ENCODE measurements at regions not wholly inside any gene's neighbourhood (a gene's known extent, or its start where the extent isn't known, plus 50 kb on each side); places are given as distances from the start of the nearest gene placed in this dataset.
A peak's percentile ranks its signal among the peaks of the same experiment; 100 is the strongest.

- Mint-ChIP-seq H3K36me3 (no peaks in the 10 kb centered on the region), H3K27me3 (peaks cover 14% of the 10 kb centered on the region), H3K4me1 (no peaks in the 10 kb centered on the region), H3K9me3 (peaks cover 0 to 3% (median 0%) of the 10 kb centered on the region in 7 donors), H3K27ac (no peak overlapping the region), H3K4me3 (no peak overlapping the region)
- Histone ChIP-seq H3K9me3 (ENCODE audit: control insufficient read depth in 2 of 2, low read length in 2 of 2) (no peaks in the 10 kb centered on the region), H3K4me1 (ENCODE audit: control insufficient read depth, insufficient read depth, low read length, poor library complexity, severe bottlenecking) (no peaks in the 10 kb centered on the region), H3K4me3 (ENCODE audit: low read depth, low read length) (no peak overlapping the region), H3K27me3 (ENCODE audit: control insufficient read depth, insufficient read depth, low read length) (peaks cover 4% of the 10 kb centered on the region), H3K36me3 (ENCODE audit: control insufficient read depth, insufficient read depth, low read length) (no peaks in the 10 kb centered on the region), H3K27ac (ENCODE audit: insufficient read depth, low read length, poor library complexity, severe bottlenecking) (no peak overlapping the region)
- no peak for ATAC-seq (ENCODE audit: low read depth in 2 of 2)
- no peak for DNase-seq
These were observed 131.0 kb downstream of the RBFOX3 start for GRCh38 chr17:79479876-79480275.

- H3K36me3 Mint-ChIP-seq = no peaks in the 10 kb centered on the region
- Histone ChIP-seq H3K4me3 (ENCODE audit: low read depth, low read length) (no peak overlapping the region), H3K4me1 (ENCODE audit: control insufficient read depth, insufficient read depth, low read length, poor library complexity, severe bottlenecking) (no peaks in the 10 kb centered on the region), H3K9me3 (ENCODE audit: control insufficient read depth in 2 of 2, low read length in 2 of 2) (no peaks in the 10 kb centered on the region), H3K27me3 (ENCODE audit: control insufficient read depth, insufficient read depth, low read length) (peaks cover under 1% of the 10 kb centered on the region), H3K36me3 (ENCODE audit: control insufficient read depth, insufficient read depth, low read length) (no peaks in the 10 kb centered on the region), H3K27ac (ENCODE audit: insufficient read depth, low read length, poor library complexity, severe bottlenecking) (no peak overlapping the region)
- ATAC-seq (ENCODE audit: low read depth in 2 of 2) = no peak
- peaks cover 14% of the 10 kb centered on the region for H3K27me3 Mint-ChIP-seq
- H3K4me3 Mint-ChIP-seq = no peak overlapping the region
- H3K4me1 Mint-ChIP-seq = no peaks in the 10 kb centered on the region
- no peak for DNase-seq
- no peak overlapping the region for H3K27ac Mint-ChIP-seq
- H3K9me3 Mint-ChIP-seq = peaks cover 0 to 3% (median 0%) of the 10 kb centered on the region in 7 donors
These were observed 132.0 kb downstream of the RBFOX3 start for GRCh38 chr17:79478841-79479240.

DNA sequence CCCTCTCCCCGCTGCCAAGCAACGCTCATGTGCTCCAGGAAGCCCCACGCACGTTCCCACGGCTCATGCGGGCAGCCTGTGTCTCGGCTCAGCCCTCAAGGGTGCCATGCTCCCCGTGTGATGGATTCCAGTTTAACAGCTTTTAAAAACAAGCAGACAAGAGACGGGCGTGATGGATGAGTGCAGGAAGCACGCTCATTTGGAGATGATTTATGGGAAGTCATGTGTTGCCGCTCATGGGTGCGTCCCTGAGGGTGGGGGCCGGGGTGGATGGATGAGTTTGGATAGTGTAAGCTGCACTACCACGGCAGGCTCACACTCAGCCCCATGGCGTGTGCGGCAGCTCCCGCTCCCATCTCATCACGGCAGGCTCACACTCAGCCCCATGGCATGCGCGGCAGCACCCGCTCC is 132.8 kb downstream of the RBFOX3 start:
- H3K4me1 Mint-ChIP-seq = no peaks in the 10 kb centered on the region
- no peaks in the 10 kb centered on the region for H3K36me3 Mint-ChIP-seq
- Histone ChIP-seq H3K36me3 (ENCODE audit: control insufficient read depth, insufficient read depth, low read length) (no peaks in the 10 kb centered on the region), H3K27me3 (ENCODE audit: control insufficient read depth, insufficient read depth, low read length) (no peaks in the 10 kb centered on the region), H3K4me3 (ENCODE audit: low read depth, low read length) (no peak overlapping the region), H3K4me1 (ENCODE audit: control insufficient read depth, insufficient read depth, low read length, poor library complexity, severe bottlenecking) (no peaks in the 10 kb centered on the region), H3K9me3 (ENCODE audit: control insufficient read depth in 2 of 2, low read length in 2 of 2) (no peaks in the 10 kb centered on the region), H3K27ac (ENCODE audit: insufficient read depth, low read length, poor library complexity, severe bottlenecking) (no peak overlapping the region)
- peaks cover 19% of the 10 kb centered on the region for H3K27me3 Mint-ChIP-seq
- H3K27ac Mint-ChIP-seq = no peak overlapping the region
- ATAC-seq (ENCODE audit: low read depth in 2 of 2) (no peak), DNase-seq (no peak)
- H3K4me3 Mint-ChIP-seq = no peak overlapping the region
- H3K9me3 Mint-ChIP-seq = peaks cover 0 to 3% (median 0%) of the 10 kb centered on the region in 7 donors

DNA sequence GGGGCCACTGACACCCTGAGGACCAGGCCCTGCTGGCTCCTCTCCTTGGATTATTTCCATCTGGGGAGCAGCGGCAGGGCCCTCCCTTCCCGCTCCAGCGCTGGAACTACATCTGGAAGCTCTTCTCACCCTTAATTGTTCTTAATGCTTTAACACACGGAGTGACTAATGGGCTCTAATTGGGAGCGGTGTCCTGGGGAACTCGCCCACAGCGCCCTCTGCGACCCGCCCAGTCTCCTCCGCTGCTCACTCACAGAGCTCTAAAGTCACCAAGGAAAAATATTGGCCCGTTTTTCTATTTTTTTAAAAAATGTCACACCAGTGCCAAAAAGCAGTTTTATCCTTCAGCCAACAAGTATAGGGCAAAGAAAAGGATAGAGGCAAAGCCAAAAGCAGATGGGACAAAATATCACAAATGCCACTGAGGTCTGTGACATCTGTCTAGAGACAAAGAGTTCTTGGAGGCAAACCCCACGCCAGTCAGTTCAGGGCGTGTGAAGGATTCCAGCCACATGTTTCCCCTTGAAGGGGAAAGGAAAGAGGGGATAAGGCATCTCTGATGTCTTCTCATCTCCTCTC is 134.7 kb downstream of the RBFOX3 start:
- no peak for DNase-seq
- Mint-ChIP-seq H3K36me3 (no peaks in the 10 kb centered on the region), H3K9me3 (peaks cover 0 to 2% (median 0%) of the 10 kb centered on the region in 7 donors), H3K4me1 (no peaks in the 10 kb centered on the region), H3K4me3 (no peak overlapping the region), H3K27ac (peak overlapping the region in 1 of 3 donors; percentile 70), H3K27me3 (peaks cover 10% of the 10 kb centered on the region)
- Histone ChIP-seq H3K27ac (ENCODE audit: insufficient read depth, low read length, poor library complexity, severe bottlenecking) (no peak overlapping the region), H3K27me3 (ENCODE audit: control insufficient read depth, insufficient read depth, low read length) (no peaks in the 10 kb centered on the region), H3K36me3 (ENCODE audit: control insufficient read depth, insufficient read depth, low read length) (no peaks in the 10 kb centered on the region), H3K4me3 (ENCODE audit: low read depth, low read length) (no peak overlapping the region), H3K9me3 (ENCODE audit: control insufficient read depth in 2 of 2, low read length in 2 of 2) (no peaks in the 10 kb centered on the region), H3K4me1 (ENCODE audit: control insufficient read depth, insufficient read depth, low read length, poor library complexity, severe bottlenecking) (no peaks in the 10 kb centered on the region)
- no peak for ATAC-seq (ENCODE audit: low read depth in 2 of 2)

GRCh38 chr17:79473876-79474440 is 136.9 kb downstream of the RBFOX3 start:
- no peak for DNase-seq
- Mint-ChIP-seq H3K4me3 (no peak overlapping the region), H3K27me3 (peaks cover 5% of the 10 kb centered on the region), H3K27ac (no peak overlapping the region), H3K4me1 (no peaks in the 10 kb centered on the region), H3K9me3 (peaks cover 0 to 2% (median 0%) of the 10 kb centered on the region in 7 donors), H3K36me3 (no peaks in the 10 kb centered on the region)
- H3K4me3 ChIP-seq (ENCODE audit: low read depth, low read length) = no peak overlapping the region
- no peaks in the 10 kb centered on the region for H3K4me1 ChIP-seq (ENCODE audit: control insufficient read depth, insufficient read depth, low read length, poor library complexity, severe bottlenecking)
- no peaks in the 10 kb centered on the region for H3K27me3 ChIP-seq (ENCODE audit: control insufficient read depth, insufficient read depth, low read length)
- H3K36me3 ChIP-seq (ENCODE audit: control insufficient read depth, insufficient read depth, low read length) = no peaks in the 10 kb centered on the region
- H3K9me3 ChIP-seq (ENCODE audit: control insufficient read depth in 2 of 2, low read length in 2 of 2) = no peaks in the 10 kb centered on the region
- no peak for ATAC-seq (ENCODE audit: low read depth in 2 of 2)
- H3K27ac ChIP-seq (ENCODE audit: insufficient read depth, low read length, poor library complexity, severe bottlenecking) = no peak overlapping the region

- H3K27ac Mint-ChIP-seq = no peak overlapping the region
- Histone ChIP-seq H3K27me3 (ENCODE audit: control insufficient read depth, insufficient read depth, low read length) (no peaks in the 10 kb centered on the region), H3K36me3 (ENCODE audit: control insufficient read depth, insufficient read depth, low read length) (no peaks in the 10 kb centered on the region), H3K9me3 (ENCODE audit: control insufficient read depth in 2 of 2, low read length in 2 of 2) (no peaks in the 10 kb centered on the region), H3K27ac (ENCODE audit: insufficient read depth, low read length, poor library complexity, severe bottlenecking) (no peak overlapping the region), H3K4me3 (ENCODE audit: low read depth, low read length) (no peak overlapping the region), H3K4me1 (ENCODE audit: control insufficient read depth, insufficient read depth, low read length, poor library complexity, severe bottlenecking) (no peaks in the 10 kb centered on the region)
- H3K27me3 Mint-ChIP-seq = peaks cover 5% of the 10 kb centered on the region
- H3K4me3 Mint-ChIP-seq = no peak overlapping the region
- ATAC-seq (ENCODE audit: low read depth in 2 of 2) (no peak), DNase-seq (no peak)
- H3K9me3 Mint-ChIP-seq = peaks cover 0 to 2% (median 0%) of the 10 kb centered on the region in 7 donors
- H3K36me3 Mint-ChIP-seq = no peaks in the 10 kb centered on the region
- H3K4me1 Mint-ChIP-seq = no peaks in the 10 kb centered on the region
These were observed 137.6 kb downstream of the RBFOX3 start for GRCh38 chr17:79473111-79473875.

GRCh38 chr17:79470754-79471153 is 140.1 kb downstream of the RBFOX3 start:
- Mint-ChIP-seq H3K36me3 (no peaks in the 10 kb centered on the region), H3K4me3 (no peak overlapping the region), H3K27me3 (peaks cover 5% of the 10 kb centered on the region), H3K4me1 (no peaks in the 10 kb centered on the region), H3K9me3 (peaks cover 0 to 2% (median 0%) of the 10 kb centered on the region in 7 donors), H3K27ac (no peak overlapping the region)
- no peaks in the 10 kb centered on the region for H3K9me3 ChIP-seq (ENCODE audit: control insufficient read depth in 2 of 2, low read length in 2 of 2)
- DNase-seq (no peak), ATAC-seq (ENCODE audit: low read depth in 2 of 2) (no peak)
- H3K4me3 ChIP-seq (ENCODE audit: low read depth, low read length) = no peak overlapping the region
- H3K36me3 ChIP-seq (ENCODE audit: control insufficient read depth, insufficient read depth, low read length) = no peaks in the 10 kb centered on the region
- H3K27me3 ChIP-seq (ENCODE audit: control insufficient read depth, insufficient read depth, low read length) = no peaks in the 10 kb centered on the region
- H3K4me1 ChIP-seq (ENCODE audit: control insufficient read depth, insufficient read depth, low read length, poor library complexity, severe bottlenecking) = no peaks in the 10 kb centered on the region
- H3K27ac ChIP-seq (ENCODE audit: insufficient read depth, low read length, poor library complexity, severe bottlenecking) = no peak overlapping the region

Measured in CD4-positive, CD25-positive, alpha-beta regulatory T cell (primary cell).